Activated T-helper 2 cell treated with anti-CD3 and anti-CD28 coated beads, Interferon-gamma antibody, Interleukin-2, Interleukin-4, amounts not matched to agents 10 μg/mL and 5 μg/mL and 100 μg/mL, durations not matched to agents 14 hours and 24 hours and 36 hours (primary cell): ENCODE measurements at regions not wholly inside any gene's neighbourhood (a gene's known extent, or its start where the extent isn't known, plus 50 kb on each side); places are given as distances from the start of the nearest gene placed in this dataset.

Experiments
- DNase-seq: peaks from one replicate; pipeline ENCODE4 v3.0.0; 2021; ENCODE audit warnings: low spot score
- H3K27ac Mint-ChIP-seq: one replicate; pipeline ENCODE4 v1.8.0; 2021; ENCODE audit warnings: mixed read lengths
- H3K27me3 Mint-ChIP-seq: one replicate; pipeline ENCODE4 v1.8.0; 2021; ENCODE audit warnings: low read depth, mixed read lengths
- H3K36me3 Mint-ChIP-seq: one replicate; pipeline ENCODE4 v1.8.0; 2021; ENCODE audit warnings: low read depth, mixed read lengths
- H3K4me1 Mint-ChIP-seq: one replicate; pipeline ENCODE4 v1.8.0; 2021; ENCODE audit warnings: low read depth, mixed read lengths
- H3K4me3 Mint-ChIP-seq: one replicate; pipeline ENCODE4 v1.8.0; 2021; ENCODE audit warnings: low read depth, mild to moderate bottlenecking, moderate library complexity, mixed read lengths
- H3K9me3 Mint-ChIP-seq: one replicate; pipeline ENCODE4 v1.8.0; 2021; ENCODE audit warnings: mixed read lengths
- intact Hi-C: fragments of 100-400 bp; cut with micrococcal nuclease; formaldehyde crosslinking; loops from one replicate; pipeline ENCODE4 v1.15.1; 2023

DNA sequence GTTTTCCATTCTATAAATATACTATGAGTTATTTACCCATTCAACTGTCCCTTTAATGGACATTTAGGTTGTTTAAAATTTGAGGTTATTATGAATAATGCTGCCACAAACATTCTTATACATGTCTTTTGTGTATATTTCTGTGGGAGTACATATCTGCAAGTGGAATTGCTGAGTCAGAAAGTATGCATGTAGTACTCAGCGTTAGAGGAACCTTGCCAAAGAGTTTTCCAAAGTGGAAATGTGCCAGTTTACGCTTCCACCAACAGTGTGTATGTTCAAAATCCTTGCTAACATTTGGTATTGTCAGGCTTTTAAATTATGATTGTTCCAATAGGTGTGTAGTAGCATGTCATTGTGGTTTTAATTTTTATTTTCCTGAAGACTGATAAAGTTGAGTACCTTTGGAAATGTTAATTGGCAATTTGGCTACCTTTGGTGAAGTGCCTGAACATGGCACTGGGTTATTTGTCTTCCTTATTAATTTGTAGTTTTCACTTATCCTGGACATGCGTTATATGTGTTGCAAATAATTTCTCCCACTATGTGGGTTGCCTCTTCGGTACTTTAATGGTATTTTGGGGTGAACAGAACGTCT, 341.2 kb downstream of the CD83 start:
- H3K36me3 Mint-ChIP-seq = peaks cover 35% of the 10 kb centered on the region
- H3K4me1 Mint-ChIP-seq = peaks cover 53% of the 10 kb centered on the region
- H3K27me3 Mint-ChIP-seq = no peaks in the 10 kb centered on the region
- H3K4me3 Mint-ChIP-seq = no peak overlapping the region
- H3K9me3 Mint-ChIP-seq = peaks cover 20% of the 10 kb centered on the region
- intact Hi-C loops = loop anchor here (10.0 kb wide), 2 partner anchors 846 to 1166 kb away; no protein-coding TSS in a partner anchor
- no peak overlapping the region for H3K27ac Mint-ChIP-seq
- DNase-seq = no peak

- no peak overlapping the region for H3K27ac Mint-ChIP-seq
- peaks cover 23% of the 10 kb centered on the region for H3K9me3 Mint-ChIP-seq
- intact Hi-C loops = loop anchor here (10.0 kb wide), 2 partner anchors 845 to 1165 kb away; no protein-coding TSS in a partner anchor
- no peak for DNase-seq
- peaks cover 39% of the 10 kb centered on the region for H3K36me3 Mint-ChIP-seq
- H3K4me1 Mint-ChIP-seq = peaks cover 51% of the 10 kb centered on the region
- H3K27me3 Mint-ChIP-seq = no peaks in the 10 kb centered on the region
- no peak overlapping the region for H3K4me3 Mint-ChIP-seq
Observed at GRCh38 chr6:14459315-14459714, 341.7 kb downstream of the CD83 start.

GRCh38 chr6:14460556-14460955, 343.0 kb downstream of the CD83 start:
- H3K36me3 Mint-ChIP-seq = peaks cover 46% of the 10 kb centered on the region
- H3K4me1 Mint-ChIP-seq = peaks cover 44% of the 10 kb centered on the region
- no peak for DNase-seq
- no peak overlapping the region for H3K4me3 Mint-ChIP-seq
- peaks cover 36% of the 10 kb centered on the region for H3K9me3 Mint-ChIP-seq
- intact Hi-C loops = loop anchor here (10.0 kb wide), 1 partner anchor 54 kb away; no protein-coding TSS in a partner anchor
- no peak overlapping the region for H3K27ac Mint-ChIP-seq
- H3K27me3 Mint-ChIP-seq = no peaks in the 10 kb centered on the region

- H3K9me3 Mint-ChIP-seq = peaks cover 49% of the 10 kb centered on the region
Observed at GRCh38 chr6:14462135-14462534, 344.6 kb downstream of the CD83 start.

DNA sequence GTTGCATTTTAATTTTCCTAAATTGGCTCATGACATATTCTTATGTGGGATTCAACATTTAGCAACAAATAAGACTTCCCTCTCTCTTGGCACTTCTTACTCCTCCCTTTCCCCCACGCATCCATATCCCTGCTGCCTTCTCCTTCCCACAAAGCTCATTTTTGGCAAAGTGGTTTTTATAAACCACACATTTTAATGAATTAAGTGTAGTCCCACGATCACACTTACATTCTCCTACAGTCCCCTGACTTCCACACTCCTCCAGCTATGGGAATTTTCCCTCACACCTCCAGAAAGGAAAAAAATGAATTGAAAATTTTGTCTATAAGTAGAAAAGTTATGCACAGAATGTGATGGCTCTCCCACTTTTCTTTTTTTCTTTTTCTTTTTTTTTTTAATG, 345.0 kb downstream of the CD83 start:
- intact Hi-C loops = loop anchor here (10.0 kb wide), 1 partner anchor 52 kb away; no protein-coding TSS in a partner anchor
- Mint-ChIP-seq H3K27ac (no peak overlapping the region), H3K4me3 (no peak overlapping the region), H3K4me1 (peaks cover 26% of the 10 kb centered on the region), H3K27me3 (no peaks in the 10 kb centered on the region), H3K9me3 (peaks cover 54% of the 10 kb centered on the region), H3K36me3 (peaks cover 54% of the 10 kb centered on the region)
- no peak for DNase-seq

More at GRCh38 chr6:14462135-14462534, 344.6 kb downstream of the CD83 start:
- Mint-ChIP-seq H3K27me3 (no peaks in the 10 kb centered on the region), H3K36me3 (peaks cover 53% of the 10 kb centered on the region), H3K4me3 (no peak overlapping the region), H3K4me1 (peaks cover 29% of the 10 kb centered on the region), H3K27ac (no peak overlapping the region)
- DNase-seq = no peak
- intact Hi-C loops = loop anchor here (10.0 kb wide), 1 partner anchor 53 kb away; no protein-coding TSS in a partner anchor

- no peak for DNase-seq
- H3K36me3 Mint-ChIP-seq = peaks cover 58% of the 10 kb centered on the region
- H3K27ac Mint-ChIP-seq = no peak overlapping the region
- no peak overlapping the region for H3K4me3 Mint-ChIP-seq
- peaks cover 29% of the 10 kb centered on the region for H3K4me1 Mint-ChIP-seq
- intact Hi-C loops = loop anchor here (10.0 kb wide), 1 partner anchor 52 kb away; no protein-coding TSS in a partner anchor
- no peaks in the 10 kb centered on the region for H3K27me3 Mint-ChIP-seq
- H3K9me3 Mint-ChIP-seq = peaks cover 58% of the 10 kb centered on the region
Observed at GRCh38 chr6:14463110-14463509, 345.5 kb downstream of the CD83 start.

DNA sequence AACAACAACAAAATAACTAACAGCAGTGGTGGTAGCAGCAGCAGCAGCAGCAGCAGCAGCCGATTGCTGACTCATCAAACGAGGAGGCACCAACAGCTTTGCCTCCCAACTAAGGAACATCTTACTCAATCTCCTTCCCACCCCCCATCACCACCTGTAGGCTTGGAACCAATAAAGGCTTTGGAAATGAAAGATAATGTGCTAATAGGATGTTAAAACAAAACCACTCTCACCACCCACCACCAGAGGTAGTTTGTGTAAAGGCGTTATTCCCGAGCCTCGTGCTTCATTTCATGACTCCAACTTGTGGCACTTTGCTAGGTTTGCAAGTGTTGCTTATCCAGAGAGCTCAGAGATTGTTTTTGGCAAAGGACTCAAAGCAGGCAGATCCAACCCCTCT, 346.5 kb downstream of the CD83 start:
- DNase-seq = no peak
- intact Hi-C loops = loop anchor here (10.0 kb wide), 1 partner anchor 51 kb away; no protein-coding TSS in a partner anchor
- no peak overlapping the region for H3K27ac Mint-ChIP-seq
- no peak overlapping the region for H3K4me3 Mint-ChIP-seq
- H3K27me3 Mint-ChIP-seq = no peaks in the 10 kb centered on the region
- H3K36me3 Mint-ChIP-seq = peaks cover 64% of the 10 kb centered on the region
- H3K9me3 Mint-ChIP-seq = peaks cover 64% of the 10 kb centered on the region
- H3K4me1 Mint-ChIP-seq = peaks cover 25% of the 10 kb centered on the region

DNA sequence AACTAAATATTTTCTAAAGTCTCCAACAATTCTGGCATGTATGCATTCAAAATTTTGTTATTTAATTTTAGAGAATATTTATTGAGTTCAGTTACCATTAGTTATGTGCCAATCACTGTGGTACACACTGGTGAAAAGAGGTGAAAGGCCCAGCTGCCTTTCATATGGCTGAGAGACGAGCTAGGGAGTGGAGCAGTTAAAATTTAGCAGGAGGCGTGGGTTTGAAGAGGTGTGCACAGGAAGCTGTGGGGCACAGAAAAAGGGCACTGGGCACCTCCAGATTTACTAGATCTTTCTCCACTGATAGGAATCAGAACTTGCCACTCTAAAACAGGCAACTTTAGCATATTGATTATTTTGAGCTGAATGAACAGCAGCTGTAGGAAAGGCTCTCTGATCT, 347.1 kb downstream of the CD83 start:
- Mint-ChIP-seq H3K27me3 (no peaks in the 10 kb centered on the region), H3K4me1 (peaks cover 23% of the 10 kb centered on the region), H3K9me3 (peaks cover 68% of the 10 kb centered on the region), H3K36me3 (peaks cover 71% of the 10 kb centered on the region), H3K4me3 (no peak overlapping the region), H3K27ac (no peak overlapping the region)
- intact Hi-C loops = loop anchor here (10.0 kb wide), 1 partner anchor 50 kb away; no protein-coding TSS in a partner anchor
- no peak for DNase-seq

DNA sequence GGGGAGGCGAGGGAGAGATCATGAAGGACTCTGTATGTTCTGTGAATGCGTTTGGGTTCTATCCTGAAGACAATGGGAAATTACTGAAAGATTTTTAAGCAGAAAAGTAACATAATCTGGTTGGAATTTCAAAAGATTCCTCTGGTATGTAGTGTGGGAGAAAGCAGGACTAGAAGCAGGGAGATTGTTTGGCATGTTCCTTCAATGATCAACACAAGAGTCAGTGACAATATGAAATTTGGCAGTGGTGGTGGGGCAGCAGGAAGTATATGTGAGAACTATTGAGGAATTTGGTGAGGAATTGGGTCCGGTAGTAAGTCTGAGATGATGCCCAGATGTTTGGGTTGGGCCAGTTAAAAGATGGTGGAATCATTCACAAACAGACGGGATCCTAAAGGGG, 348.7 kb downstream of the CD83 start:
- Mint-ChIP-seq H3K4me3 (no peak overlapping the region), H3K9me3 (peaks cover 68% of the 10 kb centered on the region)
- intact Hi-C loops = loop anchor here (10.0 kb wide), 1 partner anchor 49 kb away; no protein-coding TSS in a partner anchor

GRCh38 chr6:14467591-14467990, 350.0 kb downstream of the CD83 start:
- H3K4me3 Mint-ChIP-seq = no peak overlapping the region
- peaks cover 57% of the 10 kb centered on the region for H3K36me3 Mint-ChIP-seq
- no peaks in the 10 kb centered on the region for H3K27me3 Mint-ChIP-seq
- no peak overlapping the region for H3K27ac Mint-ChIP-seq
- no peak for DNase-seq
- peaks cover 67% of the 10 kb centered on the region for H3K9me3 Mint-ChIP-seq
- H3K4me1 Mint-ChIP-seq = peaks cover 13% of the 10 kb centered on the region
- intact Hi-C loops = loop anchor here (10.0 kb wide), 1 partner anchor 47 kb away; no protein-coding TSS in a partner anchor

More for the DNA sequence above, 348.7 kb downstream of the CD83 start:
- Mint-ChIP-seq H3K27ac (no peak overlapping the region), H3K27me3 (no peaks in the 10 kb centered on the region), H3K4me1 (peaks cover 13% of the 10 kb centered on the region), H3K36me3 (peaks cover 62% of the 10 kb centered on the region)
- DNase-seq = no peak

- H3K27me3 Mint-ChIP-seq = no peaks in the 10 kb centered on the region
Observed at GRCh38 chr6:14468647-14469321, 351.2 kb downstream of the CD83 start.

DNA sequence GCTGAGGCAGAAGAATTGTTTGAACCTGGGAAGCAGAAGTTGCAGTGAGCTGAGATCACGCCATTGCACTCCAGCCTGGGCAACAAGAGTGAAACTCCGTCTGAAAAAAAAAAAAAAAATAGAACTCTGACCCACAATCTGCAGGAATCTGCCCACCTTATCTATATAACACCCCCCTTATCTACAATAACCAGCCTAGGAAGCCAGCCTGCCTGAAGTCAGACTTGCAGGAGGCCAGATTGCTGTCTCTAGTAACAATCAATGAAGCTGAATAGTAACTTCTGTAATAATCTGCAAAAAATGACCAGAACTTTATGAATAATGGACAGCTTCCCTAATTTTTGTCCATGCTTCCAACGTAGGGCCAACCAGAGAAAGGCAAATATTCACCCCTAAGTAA, 352.5 kb downstream of the CD83 start:
- intact Hi-C loops = no loop called here
- Mint-ChIP-seq H3K4me1 (peaks cover 18% of the 10 kb centered on the region), H3K4me3 (no peak overlapping the region), H3K36me3 (peaks cover 50% of the 10 kb centered on the region), H3K9me3 (peaks cover 53% of the 10 kb centered on the region), H3K27me3 (no peaks in the 10 kb centered on the region), H3K27ac (no peak overlapping the region)
- no peak for DNase-seq

More at GRCh38 chr6:14468647-14469321, 351.2 kb downstream of the CD83 start:
- peaks cover 17% of the 10 kb centered on the region for H3K4me1 Mint-ChIP-seq
- no peak overlapping the region for H3K27ac Mint-ChIP-seq
- no peak for DNase-seq
- H3K36me3 Mint-ChIP-seq = peaks cover 60% of the 10 kb centered on the region
- intact Hi-C loops = loop anchor here (10.0 kb wide), 1 partner anchor 46 kb away; no protein-coding TSS in a partner anchor
- H3K4me3 Mint-ChIP-seq = no peak overlapping the region
- peaks cover 65% of the 10 kb centered on the region for H3K9me3 Mint-ChIP-seq

DNA sequence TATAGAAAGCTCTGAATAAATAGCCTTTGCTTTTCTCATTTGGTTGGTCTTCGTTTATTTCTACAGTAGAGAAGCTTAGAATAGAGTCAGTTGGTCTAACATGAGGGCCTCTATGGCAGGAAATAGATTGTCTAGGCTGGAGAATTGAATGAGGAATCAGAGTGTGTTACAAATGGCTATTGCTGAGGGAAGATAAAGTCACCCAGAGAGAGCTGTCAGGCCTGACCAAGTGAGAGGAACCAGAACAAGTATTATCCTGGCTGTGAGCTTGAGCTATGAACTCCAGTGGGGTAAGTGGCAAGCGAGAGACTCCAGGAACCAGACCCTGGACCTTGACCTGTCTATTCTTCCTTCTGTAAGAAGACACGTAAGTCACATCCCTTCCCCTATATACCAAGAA, 353.1 kb downstream of the CD83 start:
- intact Hi-C loops = no loop called here
- DNase-seq = no peak
- peaks cover 46% of the 10 kb centered on the region for H3K36me3 Mint-ChIP-seq
- peaks cover 19% of the 10 kb centered on the region for H3K4me1 Mint-ChIP-seq
- H3K9me3 Mint-ChIP-seq = peaks cover 48% of the 10 kb centered on the region
- no peaks in the 10 kb centered on the region for H3K27me3 Mint-ChIP-seq
- no peak overlapping the region for H3K4me3 Mint-ChIP-seq
- H3K27ac Mint-ChIP-seq = no peak overlapping the region
